ENCODE measurements at regions not wholly inside any gene's neighbourhood (a gene's known extent, or its start where the extent isn't known, plus 50 kb on each side); places are given as distances from the start of the nearest gene placed in this dataset.
"Not testable (repeated sequence)": the region's sequence is repeated elsewhere in the genome, so short reads cannot be mapped to it uniquely, and the experiment has no call there.

DNA sequence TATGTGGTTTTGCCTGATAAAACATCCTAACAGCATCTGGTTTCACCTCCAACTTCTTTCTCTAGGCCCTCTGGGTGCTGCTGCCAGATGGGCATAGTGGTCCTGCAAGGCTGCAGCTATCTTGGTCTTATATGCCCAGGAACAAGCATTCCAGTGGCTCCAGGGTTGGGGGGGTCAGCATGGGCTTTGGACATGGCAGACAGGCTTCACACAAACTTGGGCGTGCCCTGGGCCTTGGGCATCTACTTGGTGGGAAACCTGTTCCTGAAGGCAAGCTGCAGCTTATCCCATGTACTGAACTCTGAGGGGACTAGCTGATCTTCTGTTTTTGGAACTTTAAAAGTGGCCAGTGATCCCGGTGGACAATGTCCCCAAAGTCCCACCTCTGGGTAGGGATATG is 54.9 kb upstream of the ZNF678 start:
- no peaks in the 10 kb centered on the region for H3K4me1 Mint-ChIP-seq (ENCODE audit: low read depth)
- H3K27ac Mint-ChIP-seq = no peak overlapping the region
- no peaks in the 10 kb centered on the region for H3K9me3 Mint-ChIP-seq
- no peaks in the 10 kb centered on the region for H3K36me3 Mint-ChIP-seq (ENCODE audit: low read depth)
- intact Hi-C loops (cut with micrococcal nuclease) = no loop called here
- DNase-seq (ENCODE audit: low spot score) = no peak
- H3K27me3 Mint-ChIP-seq (ENCODE audit: insufficient read depth) = no peaks in the 10 kb centered on the region
- no peak overlapping the region for H3K4me3 Mint-ChIP-seq

DNA sequence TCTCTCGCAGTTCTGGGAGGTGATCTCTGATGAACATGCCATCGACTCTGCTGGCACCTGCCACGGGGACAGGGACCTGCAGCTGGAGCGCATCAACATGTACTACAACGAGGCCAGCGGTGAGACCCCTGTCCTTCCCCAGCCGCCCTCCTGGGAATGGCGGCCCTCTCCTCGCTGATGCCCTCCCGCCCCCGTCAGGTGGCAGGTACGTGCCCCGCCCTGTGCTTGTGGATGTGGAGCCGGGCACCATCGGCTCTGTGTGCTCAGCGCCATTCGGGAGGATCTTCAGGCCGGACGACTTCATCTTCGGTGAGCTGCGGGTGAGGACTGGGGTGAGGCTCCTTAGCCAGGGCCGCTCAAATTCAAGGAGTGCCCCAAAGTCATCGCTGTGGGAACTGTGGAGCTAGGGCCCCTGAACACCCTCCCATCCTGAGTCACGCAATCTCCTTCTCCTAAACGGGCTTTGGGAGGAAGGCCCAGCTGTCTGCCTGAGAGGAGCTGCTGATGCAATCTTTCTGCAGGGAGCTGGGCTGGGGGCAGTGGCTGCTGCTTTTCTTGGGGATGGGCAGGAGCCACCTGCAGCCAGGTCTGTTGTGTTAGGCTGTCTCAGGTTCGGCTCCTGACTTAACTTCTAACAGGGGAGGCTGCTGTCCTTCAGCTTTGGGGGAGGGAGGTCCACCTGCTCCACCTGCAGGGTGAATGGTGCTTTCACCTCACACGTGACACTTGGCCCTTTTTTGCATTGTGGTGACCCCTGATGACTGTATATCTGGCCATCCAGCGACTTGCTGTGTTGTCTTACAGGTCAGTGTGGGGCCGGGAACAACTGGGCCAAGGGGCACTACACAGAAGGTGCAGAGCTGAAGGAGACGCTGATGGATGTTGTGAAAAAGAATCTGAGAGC is 56.6 kb upstream of the ZNF678 start:
- H3K27ac Mint-ChIP-seq; H3K9me3 Mint-ChIP-seq; H3K27me3 Mint-ChIP-seq (ENCODE audit: insufficient read depth); DNase-seq (ENCODE audit: low spot score); H3K4me1 Mint-ChIP-seq (ENCODE audit: low read depth); H3K36me3 Mint-ChIP-seq (ENCODE audit: low read depth); H3K4me3 Mint-ChIP-seq; intact Hi-C loops (cut with micrococcal nuclease): not testable (repeated sequence)

DNA sequence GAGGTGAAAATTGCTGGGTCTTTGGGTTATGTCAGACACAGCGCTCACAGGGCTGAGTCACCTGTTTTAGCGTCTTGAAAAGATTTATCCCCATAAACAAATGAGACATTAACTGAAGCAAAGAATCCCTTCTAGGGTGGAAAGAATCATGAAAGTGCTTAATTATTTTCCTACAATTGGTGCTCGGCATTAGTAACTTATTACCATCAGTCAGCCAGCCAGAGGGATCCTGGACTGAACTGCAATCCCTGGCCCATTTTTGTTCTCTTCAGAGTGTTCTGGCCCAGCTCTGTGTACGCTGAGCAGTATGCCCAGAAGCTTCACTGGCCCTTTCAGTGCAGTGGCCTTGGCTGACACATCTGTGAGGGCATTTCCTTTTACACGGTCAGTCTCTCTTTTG is 67.3 kb upstream of the ZNF678 start:
- DNase-seq (ENCODE audit: low spot score); H3K4me1 Mint-ChIP-seq (ENCODE audit: low read depth); H3K4me3 Mint-ChIP-seq; H3K27me3 Mint-ChIP-seq (ENCODE audit: insufficient read depth); H3K9me3 Mint-ChIP-seq; H3K27ac Mint-ChIP-seq; intact Hi-C loops (cut with micrococcal nuclease); H3K36me3 Mint-ChIP-seq (ENCODE audit: low read depth): not testable (repeated sequence)

DNA sequence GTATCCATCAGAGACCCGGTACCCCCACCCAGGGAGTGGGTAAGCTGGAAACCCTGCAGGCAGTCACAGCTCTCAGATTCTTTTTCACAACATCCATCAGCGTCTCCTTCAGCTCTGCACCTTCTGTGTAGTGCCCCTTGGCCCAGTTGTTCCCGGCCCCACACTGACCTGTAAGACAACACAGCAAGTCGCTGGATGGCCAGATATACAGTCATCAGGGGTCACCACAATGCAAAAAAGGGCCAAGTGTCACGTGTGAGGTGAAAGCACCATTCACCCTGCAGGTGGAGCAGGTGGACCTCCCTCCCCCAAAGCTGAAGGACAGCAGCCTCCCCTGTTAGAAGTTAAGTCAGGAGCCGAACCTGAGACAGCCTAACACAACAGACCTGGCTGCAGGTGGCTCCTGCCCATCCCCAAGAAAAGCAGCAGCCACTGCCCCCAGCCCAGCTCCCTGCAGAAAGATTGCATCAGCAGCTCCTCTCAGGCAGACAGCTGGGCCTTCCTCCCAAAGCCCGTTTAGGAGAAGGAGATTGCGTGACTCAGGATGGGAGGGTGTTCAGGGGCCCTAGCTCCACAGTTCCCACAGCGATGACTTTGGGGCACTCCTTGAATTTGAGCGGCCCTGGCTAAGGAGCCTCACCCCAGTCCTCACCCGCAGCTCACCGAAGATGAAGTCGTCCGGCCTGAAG is 69.3 kb upstream of the ZNF678 start:
- H3K4me1 Mint-ChIP-seq (ENCODE audit: low read depth); H3K4me3 Mint-ChIP-seq; DNase-seq (ENCODE audit: low spot score); intact Hi-C loops (cut with micrococcal nuclease); H3K27ac Mint-ChIP-seq; H3K36me3 Mint-ChIP-seq (ENCODE audit: low read depth); H3K27me3 Mint-ChIP-seq (ENCODE audit: insufficient read depth); H3K9me3 Mint-ChIP-seq: not testable (repeated sequence)

DNA sequence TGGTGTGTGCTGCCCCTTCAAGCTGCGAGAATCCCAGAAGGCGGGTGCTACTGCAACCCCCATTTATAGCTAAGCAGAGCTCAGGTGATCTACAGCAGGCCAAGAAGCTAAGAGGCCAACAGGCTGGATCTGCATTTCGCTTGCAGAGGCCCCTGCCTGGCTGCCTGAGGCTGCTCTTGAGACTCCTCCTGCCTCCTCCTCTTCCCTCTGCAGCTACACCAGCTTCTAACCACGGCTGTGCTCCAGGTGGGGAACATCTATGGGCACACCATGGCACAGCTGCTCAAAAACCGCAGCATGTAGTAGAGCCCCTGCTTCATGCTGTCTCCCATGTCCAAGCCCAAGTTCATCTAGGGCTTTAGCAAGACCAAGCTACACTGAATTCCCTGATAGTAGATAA is 72.9 kb upstream of the ZNF678 start:
- Mint-ChIP-seq H3K9me3 (no peaks in the 10 kb centered on the region), H3K4me3 (no peak overlapping the region), H3K4me1 (ENCODE audit: low read depth) (no peaks in the 10 kb centered on the region), H3K27ac (no peak overlapping the region), H3K27me3 (ENCODE audit: insufficient read depth) (no peaks in the 10 kb centered on the region), H3K36me3 (ENCODE audit: low read depth) (no peaks in the 10 kb centered on the region)
- intact Hi-C loops (cut with micrococcal nuclease) = no loop called here
- no peak for DNase-seq (ENCODE audit: low spot score)

DNA sequence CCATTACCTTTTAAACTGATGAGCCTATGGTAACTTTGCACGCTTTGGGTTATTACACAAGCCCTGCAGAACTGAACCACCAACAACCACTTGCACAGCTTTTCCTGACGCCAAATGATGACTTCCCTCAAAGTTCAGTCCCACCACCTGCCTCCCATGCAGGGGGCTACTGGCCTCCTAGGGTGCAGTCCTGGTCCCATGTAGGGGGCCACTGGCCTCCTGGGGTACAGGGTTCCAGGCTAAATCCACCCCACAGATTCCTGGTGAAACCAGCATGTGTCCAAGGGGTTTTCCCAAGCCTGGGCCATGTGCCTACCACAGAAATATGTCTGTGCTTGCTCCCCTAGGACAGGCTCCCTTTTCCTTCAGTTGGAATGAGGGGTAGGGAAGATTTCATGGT is 73.4 kb upstream of the ZNF678 start:
- no peaks in the 10 kb centered on the region for H3K4me1 Mint-ChIP-seq (ENCODE audit: low read depth)
- DNase-seq (ENCODE audit: low spot score) = no peak
- no peak overlapping the region for H3K27ac Mint-ChIP-seq
- H3K9me3 Mint-ChIP-seq = no peaks in the 10 kb centered on the region
- intact Hi-C loops (cut with micrococcal nuclease) = no loop called here
- no peaks in the 10 kb centered on the region for H3K27me3 Mint-ChIP-seq (ENCODE audit: insufficient read depth)
- H3K4me3 Mint-ChIP-seq = no peak overlapping the region
- H3K36me3 Mint-ChIP-seq (ENCODE audit: low read depth) = no peaks in the 10 kb centered on the region

DNA sequence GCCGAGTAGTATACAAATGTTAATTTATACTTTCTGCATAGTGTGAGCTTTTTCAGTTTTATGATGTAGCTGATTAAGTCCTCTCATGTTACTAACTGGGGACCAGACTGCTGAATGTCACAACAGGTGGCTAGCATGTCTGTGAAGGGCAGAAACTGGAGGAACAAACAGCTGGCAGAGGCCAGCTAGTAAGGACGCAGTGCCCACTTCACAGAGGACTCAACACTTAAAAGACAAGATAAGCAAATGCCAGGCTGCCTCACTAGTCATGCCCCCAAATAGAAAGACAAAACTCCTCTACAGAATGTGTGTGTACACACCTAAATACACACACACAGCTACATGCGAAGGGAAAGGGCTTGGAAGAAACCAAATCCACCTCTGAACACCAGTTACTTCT is 73.8 kb upstream of the ZNF678 start:
- no peak overlapping the region for H3K27ac Mint-ChIP-seq
- H3K36me3 Mint-ChIP-seq (ENCODE audit: low read depth) = no peaks in the 10 kb centered on the region
- intact Hi-C loops (cut with micrococcal nuclease) = no loop called here
- no peaks in the 10 kb centered on the region for H3K4me1 Mint-ChIP-seq (ENCODE audit: low read depth)
- H3K4me3 Mint-ChIP-seq = no peak overlapping the region
- H3K9me3 Mint-ChIP-seq = no peaks in the 10 kb centered on the region
- no peaks in the 10 kb centered on the region for H3K27me3 Mint-ChIP-seq (ENCODE audit: insufficient read depth)
- DNase-seq (ENCODE audit: low spot score) = no peak

DNA sequence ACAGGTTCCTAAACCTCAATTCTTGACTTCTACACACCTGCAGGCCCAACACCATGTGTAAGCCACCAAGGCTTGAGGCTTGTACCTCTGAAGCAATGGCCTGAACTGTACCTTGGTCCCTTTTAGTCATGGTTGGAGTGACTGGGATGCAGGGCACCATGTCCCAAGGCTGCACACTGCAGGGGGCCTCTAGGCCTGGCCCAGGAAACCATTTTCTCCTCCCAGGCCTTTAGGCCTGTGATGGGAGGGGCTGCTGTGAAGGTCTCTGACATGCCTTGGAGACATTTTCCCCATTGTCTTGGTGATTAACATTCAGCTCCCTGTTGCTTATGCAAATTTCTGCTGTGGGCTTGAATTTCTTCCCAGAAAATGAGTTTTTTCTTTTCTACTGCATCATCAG is 75.8 kb upstream of the ZNF678 start:
- Mint-ChIP-seq H3K9me3 (no peaks in the 10 kb centered on the region), H3K27ac (no peak overlapping the region), H3K4me1 (ENCODE audit: low read depth) (no peaks in the 10 kb centered on the region), H3K36me3 (ENCODE audit: low read depth) (no peaks in the 10 kb centered on the region), H3K4me3 (no peak overlapping the region), H3K27me3 (ENCODE audit: insufficient read depth) (peaks cover 8% of the 10 kb centered on the region)
- no peak for DNase-seq (ENCODE audit: low spot score)
- intact Hi-C loops (cut with micrococcal nuclease) = no loop called here

DNA sequence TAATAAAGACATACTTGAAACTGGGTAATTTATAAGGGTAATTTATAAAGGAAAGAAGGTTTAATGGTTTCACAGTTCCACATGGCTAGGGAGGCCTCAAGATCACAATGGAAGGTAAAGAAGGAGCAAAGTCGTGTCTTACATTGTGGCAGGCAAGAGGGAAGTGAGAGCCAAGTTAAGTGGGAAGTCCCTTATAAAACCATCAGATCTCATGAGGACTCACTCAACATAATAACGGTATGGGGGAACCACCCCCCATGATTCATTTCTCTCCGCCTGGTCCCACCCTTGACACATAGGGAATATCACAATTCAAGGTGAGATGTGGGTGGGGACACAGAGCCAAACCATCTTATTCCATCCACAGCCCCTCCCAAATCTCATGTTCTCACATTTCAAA is 76.8 kb upstream of the ZNF678 start:
- Mint-ChIP-seq H3K27me3 (ENCODE audit: insufficient read depth) (peaks cover 12% of the 10 kb centered on the region), H3K4me1 (ENCODE audit: low read depth) (no peaks in the 10 kb centered on the region), H3K9me3 (no peaks in the 10 kb centered on the region), H3K4me3 (no peak overlapping the region), H3K27ac (no peak overlapping the region), H3K36me3 (ENCODE audit: low read depth) (no peaks in the 10 kb centered on the region)
- no peak for DNase-seq (ENCODE audit: low spot score)
- intact Hi-C loops (cut with micrococcal nuclease) = no loop called here

DNA sequence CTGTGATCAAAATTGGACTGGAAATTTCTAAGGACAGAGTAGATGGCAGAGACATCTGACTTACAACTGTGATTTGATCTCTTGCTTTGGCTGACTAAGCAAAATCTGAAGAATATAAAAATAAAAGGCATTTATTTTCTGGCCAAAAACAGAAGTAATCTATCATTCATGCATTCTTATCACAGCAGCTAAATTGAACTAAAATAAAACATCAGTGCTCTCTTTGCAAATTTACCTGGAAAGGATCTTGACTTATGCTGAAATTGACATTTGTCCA is 81.4 kb upstream of the ZNF678 start:
- H3K9me3 Mint-ChIP-seq = no peaks in the 10 kb centered on the region
- H3K4me1 Mint-ChIP-seq (ENCODE audit: low read depth) = no peaks in the 10 kb centered on the region
- H3K27me3 Mint-ChIP-seq (ENCODE audit: insufficient read depth) = peaks cover 26% of the 10 kb centered on the region
- H3K4me3 Mint-ChIP-seq = no peak overlapping the region
- H3K36me3 Mint-ChIP-seq (ENCODE audit: low read depth) = no peaks in the 10 kb centered on the region
- intact Hi-C loops (cut with micrococcal nuclease) = loop anchor here (2.0 kb wide), 1 partner anchor 307 kb away; no protein-coding TSS in a partner anchor
- H3K27ac Mint-ChIP-seq = no peak overlapping the region
- no peak for DNase-seq (ENCODE audit: low spot score)

DNA sequence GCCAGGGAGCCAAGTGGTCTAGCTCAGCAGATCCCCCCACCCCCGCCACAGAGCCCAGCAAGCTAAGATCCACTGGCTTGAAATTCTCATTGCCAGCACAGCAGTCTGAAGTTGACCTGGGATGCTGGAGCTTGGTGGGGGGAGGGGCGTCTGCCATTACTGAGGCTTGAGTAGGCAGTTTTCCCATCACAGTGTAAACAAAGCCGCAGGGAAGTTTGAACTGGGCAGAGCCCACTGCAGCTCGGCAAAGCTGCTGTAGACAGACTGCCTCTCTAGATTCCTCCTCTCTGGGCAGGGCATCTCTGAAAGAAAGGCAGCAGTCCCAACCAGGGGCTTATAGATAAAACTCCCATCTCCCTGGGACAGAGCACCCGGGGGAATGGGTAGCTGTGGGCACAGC is 89.3 kb upstream of the ZNF678 start:
- intact Hi-C loops (cut with micrococcal nuclease); DNase-seq (ENCODE audit: low spot score); H3K36me3 Mint-ChIP-seq (ENCODE audit: low read depth); H3K27ac Mint-ChIP-seq; H3K9me3 Mint-ChIP-seq; H3K4me3 Mint-ChIP-seq; H3K27me3 Mint-ChIP-seq (ENCODE audit: insufficient read depth); H3K4me1 Mint-ChIP-seq (ENCODE audit: low read depth): not testable (repeated sequence)

DNA sequence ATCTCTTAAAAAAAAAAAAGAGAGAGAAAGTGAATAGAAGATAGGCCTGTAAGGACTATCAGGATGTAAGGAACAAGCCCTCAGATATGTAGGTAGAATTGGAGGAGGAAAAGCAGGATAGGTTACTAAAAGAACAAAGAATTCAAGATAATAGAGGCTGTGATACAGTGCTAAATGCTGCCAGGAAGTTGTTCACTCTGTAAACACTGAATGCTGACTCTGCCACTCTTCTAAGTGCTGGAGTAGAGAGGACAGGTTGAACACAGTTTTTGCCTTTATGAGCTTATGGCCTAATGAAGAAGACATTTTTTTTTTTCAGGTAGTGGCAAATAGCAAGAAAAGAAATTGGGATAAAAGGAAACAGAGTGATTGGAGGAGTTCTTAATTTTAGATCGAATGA is 90.6 kb upstream of the ZNF678 start:
- Mint-ChIP-seq H3K9me3 (no peaks in the 10 kb centered on the region), H3K36me3 (ENCODE audit: low read depth) (no peaks in the 10 kb centered on the region), H3K4me3 (no peak overlapping the region), H3K27me3 (ENCODE audit: insufficient read depth) (peaks cover 5% of the 10 kb centered on the region), H3K27ac (no peak overlapping the region), H3K4me1 (ENCODE audit: low read depth) (no peaks in the 10 kb centered on the region)
- intact Hi-C loops (cut with micrococcal nuclease) = no loop called here
- no peak for DNase-seq (ENCODE audit: low spot score)

DNA sequence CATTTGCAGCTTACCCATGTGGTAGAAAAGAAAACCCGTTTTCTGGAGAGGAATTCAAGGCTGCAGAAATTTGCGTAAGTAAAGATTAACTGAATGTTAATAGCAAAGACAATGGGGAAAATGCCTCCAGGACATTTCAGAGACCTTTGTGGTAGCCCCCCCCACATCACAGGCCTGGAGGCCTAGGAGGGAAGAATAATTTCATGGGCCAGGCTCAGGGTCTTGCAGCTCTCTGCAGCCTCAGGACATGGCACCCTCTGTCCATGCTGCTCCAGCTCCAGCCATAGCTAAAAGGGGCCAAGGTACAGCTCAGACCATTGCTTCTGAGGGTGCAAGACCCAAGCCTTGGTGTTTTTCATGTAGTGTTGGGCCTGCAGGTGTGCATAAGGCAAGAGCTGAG is 92.7 kb upstream of the ZNF678 start:
- Mint-ChIP-seq H3K36me3 (ENCODE audit: low read depth) (no peaks in the 10 kb centered on the region), H3K27ac (no peak overlapping the region), H3K9me3 (no peaks in the 10 kb centered on the region), H3K4me3 (no peak overlapping the region), H3K27me3 (ENCODE audit: insufficient read depth) (no peaks in the 10 kb centered on the region), H3K4me1 (ENCODE audit: low read depth) (no peaks in the 10 kb centered on the region)
- no peak for DNase-seq (ENCODE audit: low spot score)
- intact Hi-C loops (cut with micrococcal nuclease) = no loop called here

DNA sequence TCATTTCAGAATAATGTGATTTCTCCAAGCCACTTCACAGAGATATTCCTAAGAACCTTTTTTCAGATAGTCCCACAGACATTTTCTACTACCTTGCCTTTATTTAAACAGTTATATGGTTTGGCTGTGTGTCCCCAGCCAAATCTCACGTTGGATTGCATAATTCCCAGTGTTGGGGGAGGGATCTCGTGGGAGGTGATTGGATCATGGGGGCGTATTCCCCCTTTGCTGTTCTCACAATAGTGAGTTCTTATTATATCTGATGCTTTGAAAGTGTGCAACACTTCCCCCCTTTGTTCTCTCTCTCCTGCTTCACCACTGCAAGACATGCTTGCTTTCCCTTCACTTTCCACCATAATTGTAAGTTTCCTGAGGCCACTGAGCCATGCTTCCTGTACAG is 93.6 kb upstream of the ZNF678 start:
- H3K36me3 Mint-ChIP-seq (ENCODE audit: low read depth) = no peaks in the 10 kb centered on the region
- H3K27ac Mint-ChIP-seq = no peak overlapping the region
- no peak overlapping the region for H3K4me3 Mint-ChIP-seq
- no peaks in the 10 kb centered on the region for H3K4me1 Mint-ChIP-seq (ENCODE audit: low read depth)
- H3K9me3 Mint-ChIP-seq = no peaks in the 10 kb centered on the region
- DNase-seq (ENCODE audit: low spot score) = no peak
- intact Hi-C loops (cut with micrococcal nuclease) = no loop called here
- no peaks in the 10 kb centered on the region for H3K27me3 Mint-ChIP-seq (ENCODE audit: insufficient read depth)
